ENCODE measurements at regions not wholly inside any gene's neighbourhood (a gene's known extent, or its start where the extent isn't known, plus 50 kb on each side); places are given as distances from the start of the nearest gene placed in this dataset.

DNA sequence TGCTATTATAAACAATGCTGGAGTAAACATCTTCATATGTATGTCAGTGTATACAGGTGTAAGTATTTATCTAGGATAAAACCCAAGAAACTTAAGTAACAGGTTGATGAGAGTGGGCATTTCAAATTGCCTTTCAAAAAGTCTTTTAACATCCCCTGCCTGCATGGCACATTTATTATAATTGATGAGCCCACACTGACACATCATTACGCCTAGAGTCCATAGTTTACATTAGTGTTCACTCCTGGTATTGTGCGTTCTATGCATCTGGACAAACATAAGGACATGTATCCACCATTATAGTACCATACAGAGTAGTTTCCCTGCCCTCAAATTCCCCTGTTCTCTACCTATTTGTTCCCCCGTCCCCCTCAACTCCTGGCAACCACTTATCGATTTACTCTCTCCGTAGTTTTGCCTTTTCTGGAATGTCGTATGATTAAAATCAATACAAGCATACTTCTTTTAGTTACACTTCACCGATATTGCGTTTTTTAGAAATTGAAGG is 53.7 kb downstream of the NACA2 start:
- TF ChIP-seq, protein P1, sequence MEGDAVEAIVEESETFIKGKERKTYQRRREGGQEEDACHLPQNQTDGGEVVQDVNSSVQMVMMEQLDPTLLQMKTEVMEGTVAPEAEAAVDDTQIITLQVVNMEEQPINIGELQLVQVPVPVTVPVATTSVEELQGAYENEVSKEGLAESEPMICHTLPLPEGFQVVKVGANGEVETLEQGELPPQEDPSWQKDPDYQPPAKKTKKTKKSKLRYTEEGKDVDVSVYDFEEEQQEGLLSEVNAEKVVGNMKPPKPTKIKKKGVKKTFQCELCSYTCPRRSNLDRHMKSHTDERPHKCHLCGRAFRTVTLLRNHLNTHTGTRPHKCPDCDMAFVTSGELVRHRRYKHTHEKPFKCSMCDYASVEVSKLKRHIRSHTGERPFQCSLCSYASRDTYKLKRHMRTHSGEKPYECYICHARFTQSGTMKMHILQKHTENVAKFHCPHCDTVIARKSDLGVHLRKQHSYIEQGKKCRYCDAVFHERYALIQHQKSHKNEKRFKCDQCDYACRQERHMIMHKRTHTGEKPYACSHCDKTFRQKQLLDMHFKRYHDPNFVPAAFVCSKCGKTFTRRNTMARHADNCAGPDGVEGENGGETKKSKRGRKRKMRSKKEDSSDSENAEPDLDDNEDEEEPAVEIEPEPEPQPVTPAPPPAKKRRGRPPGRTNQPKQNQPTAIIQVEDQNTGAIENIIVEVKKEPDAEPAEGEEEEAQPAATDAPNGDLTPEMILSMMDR (IDR thresholded peaks at IDR 0.05): no peak
- TF ChIP-seq POLR2A (IDR thresholded peaks at IDR 0.05): no peak
